NCI-H1436 (cell line): ENCODE measurements at regions not wholly inside any gene's neighbourhood (a gene's known extent, or its start where the extent isn't known, plus 50 kb on each side); places are given as distances from the start of the nearest gene placed in this dataset.
"Not testable (repeated sequence)": the region's sequence is repeated elsewhere in the genome, so short reads cannot be mapped to it uniquely, and the experiment has no call there.

ENCODE experiments used
- DNase-seq: peaks from one replicate; lab custom pipeline; 2025; lab: John Stamatoyannopoulos, UW

DNA sequence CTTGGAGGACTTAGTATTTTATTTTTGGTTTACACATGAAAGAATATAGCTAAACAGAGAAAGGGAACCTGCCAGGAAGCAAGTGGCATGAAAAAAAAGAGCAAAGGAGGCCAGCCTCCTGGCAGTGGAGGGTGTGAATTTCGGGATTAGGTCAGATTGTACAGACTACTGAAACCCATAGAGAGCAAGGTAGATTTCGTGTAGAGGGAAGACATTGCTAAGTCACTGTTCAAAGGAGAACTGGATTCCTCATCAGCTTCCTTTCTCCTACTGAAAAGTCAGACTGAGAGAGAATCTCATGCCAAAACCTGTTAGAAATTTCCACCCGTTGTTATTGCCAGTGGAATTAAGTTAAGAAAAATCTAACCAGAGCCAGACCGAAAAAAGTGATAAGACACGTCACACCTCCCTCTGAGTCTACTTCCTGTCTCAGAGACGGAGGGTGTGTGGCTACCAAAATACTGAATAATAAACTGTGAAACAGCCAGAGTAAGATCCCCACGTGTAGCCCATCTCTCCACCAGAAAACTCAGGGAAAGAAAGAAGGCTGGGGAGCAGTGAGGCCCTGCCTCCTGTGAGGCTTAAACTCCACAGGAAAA is 118.8 kb downstream of the SKIDA1 start:
- DNase-seq = no peak

- DNase-seq = no peak
Measured at GRCh38 chr10:21405981-21406380, 119.5 kb downstream of the SKIDA1 start.

GRCh38 chr10:21403256-21404015 is 122.0 kb downstream of the SKIDA1 start:
- DNase-seq = no peak

DNA sequence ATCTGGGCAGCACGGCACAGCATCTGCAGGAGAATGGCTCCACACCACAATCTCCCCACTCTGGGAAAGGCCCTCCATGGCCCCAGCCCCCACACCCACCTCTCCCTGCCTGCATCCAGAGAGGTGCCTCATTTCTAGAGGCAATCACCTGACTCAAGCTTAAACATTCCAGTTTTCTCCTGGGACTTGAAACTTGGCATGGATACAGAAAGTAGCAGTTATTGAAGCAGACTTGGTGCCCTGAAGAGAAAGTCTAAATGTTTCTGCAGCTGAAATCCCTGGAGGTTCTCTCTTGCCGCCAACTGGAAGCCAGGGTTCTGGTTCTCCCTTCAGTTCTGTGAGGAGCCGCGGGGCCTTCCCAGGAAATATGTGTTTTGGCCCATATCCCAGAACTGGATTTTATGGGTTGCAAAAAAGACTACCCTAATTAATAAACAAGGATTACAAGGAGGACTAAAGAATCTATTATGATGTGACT is 122.8 kb downstream of the SKIDA1 start:
- peak; percentile 28 for DNase-seq

GRCh38 chr10:21401196-21401595 is 124.3 kb downstream of the SKIDA1 start:
- no peak for DNase-seq

GRCh38 chr10:21399392-21400035 is 126.0 kb downstream of the SKIDA1 start:
- DNase-seq = no peak

GRCh38 chr10:21398563-21399231 is 126.8 kb downstream of the SKIDA1 start:
- no peak for DNase-seq

DNA sequence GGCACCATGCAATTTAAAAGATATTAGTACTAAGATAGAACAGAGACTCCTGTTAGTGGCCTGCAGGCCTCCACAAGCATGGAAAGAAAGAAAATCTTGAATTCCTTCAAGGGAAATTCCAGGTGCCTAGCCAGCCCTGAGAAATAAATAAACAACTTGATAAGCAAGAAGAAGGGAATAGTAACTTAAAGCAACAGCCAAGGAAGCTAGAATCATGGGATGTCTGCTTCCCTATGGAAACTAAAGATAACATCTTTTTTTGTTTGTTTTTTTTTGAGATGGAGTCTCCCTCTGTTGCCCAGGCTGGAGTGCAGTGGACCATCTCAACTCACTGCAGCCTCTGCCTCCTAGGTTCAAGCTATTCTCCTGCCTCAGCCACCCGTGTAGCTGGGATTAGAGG is 128.6 kb downstream of the SKIDA1 start:
- no peak for DNase-seq

DNA sequence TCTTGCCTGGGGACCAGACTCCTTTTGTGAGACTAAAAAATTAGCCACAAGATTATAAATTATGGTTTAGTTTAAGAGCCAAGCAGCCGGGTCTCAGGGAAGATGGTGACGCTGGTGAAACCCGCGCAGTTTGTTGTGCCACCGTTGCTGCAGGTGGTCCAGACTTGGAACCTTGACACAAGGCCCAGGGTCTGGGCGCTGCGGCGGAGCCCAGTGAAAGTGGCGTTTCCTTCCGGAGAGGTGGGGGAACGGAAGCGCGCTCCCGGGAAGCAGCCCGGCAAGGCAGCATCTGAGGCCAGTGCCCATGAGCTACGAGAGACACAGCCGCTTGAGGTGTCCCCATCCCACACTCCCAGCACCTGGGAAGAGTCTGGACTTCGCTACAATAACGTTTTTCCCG is 131.6 kb downstream of the SKIDA1 start:
- DNase-seq = no peak

DNA sequence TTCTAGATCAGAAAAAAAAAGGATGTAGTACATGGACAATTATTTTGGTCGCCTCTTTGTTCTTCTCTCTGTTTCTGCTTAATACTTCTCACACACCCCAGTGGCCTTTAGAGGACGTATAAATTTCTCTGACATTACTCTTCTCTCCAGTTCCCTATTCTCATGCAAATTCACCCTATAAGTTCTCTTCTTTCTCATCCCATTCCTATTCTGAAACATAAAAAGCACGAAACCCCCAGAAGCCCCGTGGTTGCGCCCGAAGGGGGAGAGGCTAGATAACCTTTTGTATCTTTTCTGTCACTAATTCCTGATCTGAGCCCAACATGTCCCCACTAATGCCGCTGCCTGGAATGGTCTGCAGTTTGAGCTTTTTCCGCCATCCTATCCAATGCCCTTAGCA is 136.9 kb downstream of the SKIDA1 start:
- DNase-seq = no peak

- DNase-seq = no peak
Measured at GRCh38 chr10:21387868-21388267, 137.6 kb downstream of the SKIDA1 start.

GRCh38 chr10:21385996-21386585 is 139.4 kb downstream of the SKIDA1 start:
- DNase-seq = no peak

DNA sequence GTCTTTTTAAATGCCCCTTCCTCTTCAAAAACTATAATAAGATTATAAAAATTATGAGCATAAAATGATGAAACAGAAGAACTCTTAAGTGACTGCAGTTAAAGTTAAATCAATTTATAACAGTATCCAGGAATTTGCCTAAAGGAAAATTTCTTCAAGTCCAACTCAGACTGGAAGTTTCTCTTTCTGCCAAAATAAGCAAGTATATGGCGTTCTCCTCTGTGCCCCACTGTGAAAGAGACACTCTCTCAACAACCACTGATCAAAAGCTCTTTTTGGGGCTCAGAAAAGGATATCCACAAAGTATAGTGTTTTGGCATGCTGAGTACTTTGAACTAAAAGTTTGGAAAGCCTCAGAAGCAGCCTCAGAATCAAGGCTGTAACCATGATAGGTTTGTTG is 139.9 kb downstream of the SKIDA1 start:
- no peak for DNase-seq

DNA sequence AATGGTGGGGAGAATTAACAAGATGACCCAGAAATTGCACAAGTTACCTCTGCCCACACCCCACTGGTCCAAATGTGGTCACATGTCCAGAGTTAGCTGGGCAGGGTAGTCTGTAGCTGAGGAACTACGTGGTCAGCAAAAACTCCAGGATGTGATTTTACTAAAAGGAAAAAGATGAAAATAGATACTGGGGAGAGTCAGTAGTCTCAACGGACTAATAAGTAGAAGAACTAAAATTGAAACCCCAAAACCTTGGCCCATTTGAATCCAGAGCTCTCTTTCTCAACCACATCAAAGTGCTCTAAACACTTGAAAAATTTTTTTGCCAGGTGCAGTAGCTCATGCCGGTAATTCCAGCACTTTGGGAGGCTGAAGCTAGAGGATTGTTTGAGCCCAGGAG is 146.3 kb downstream of the SKIDA1 start:
- DNase-seq = no peak

GRCh38 chr10:21375274-21375673 is 150.2 kb downstream of the SKIDA1 start:
- DNase-seq = not testable (repeated sequence)

- DNase-seq = not testable (repeated sequence)
Measured at GRCh38 chr10:21373881-21374280, 151.6 kb downstream of the SKIDA1 start.

DNA sequence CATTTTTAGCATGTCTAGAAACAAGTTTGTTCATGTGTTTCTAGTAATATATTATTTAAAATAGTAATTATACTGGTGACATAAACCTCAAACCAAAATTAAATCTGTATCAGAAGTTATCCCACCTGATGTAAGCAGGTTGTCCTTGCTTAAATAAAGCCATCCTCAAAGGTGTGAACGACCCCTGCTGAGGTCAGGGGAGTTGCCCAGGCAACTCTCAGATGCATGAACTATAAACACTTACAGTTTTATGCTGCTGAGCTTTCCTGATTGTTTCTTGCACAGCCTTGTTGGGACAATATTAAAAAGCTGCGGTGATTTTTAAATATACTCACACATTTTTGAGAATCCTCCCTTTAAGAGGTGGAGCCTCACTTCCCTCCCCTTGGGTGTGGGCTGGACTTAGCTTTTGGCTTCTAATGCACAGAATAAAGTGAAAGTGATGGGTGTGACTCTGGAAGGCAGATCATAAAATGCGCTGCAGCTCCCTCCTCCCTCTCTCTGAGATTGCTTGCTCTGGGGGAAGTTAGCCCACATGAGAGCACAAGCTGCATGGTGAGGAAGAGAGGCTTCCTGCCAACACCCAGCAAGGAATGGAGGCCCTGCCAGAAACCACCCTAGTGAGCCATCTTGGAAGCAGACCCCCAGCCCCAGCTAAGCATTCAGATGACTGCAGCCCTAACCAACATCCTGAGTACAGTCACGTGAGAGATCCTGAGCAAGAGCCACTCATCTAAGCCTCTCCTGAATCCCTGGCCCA is 152.7 kb downstream of the SKIDA1 start:
- DNase-seq = peak; percentile 56

DNA sequence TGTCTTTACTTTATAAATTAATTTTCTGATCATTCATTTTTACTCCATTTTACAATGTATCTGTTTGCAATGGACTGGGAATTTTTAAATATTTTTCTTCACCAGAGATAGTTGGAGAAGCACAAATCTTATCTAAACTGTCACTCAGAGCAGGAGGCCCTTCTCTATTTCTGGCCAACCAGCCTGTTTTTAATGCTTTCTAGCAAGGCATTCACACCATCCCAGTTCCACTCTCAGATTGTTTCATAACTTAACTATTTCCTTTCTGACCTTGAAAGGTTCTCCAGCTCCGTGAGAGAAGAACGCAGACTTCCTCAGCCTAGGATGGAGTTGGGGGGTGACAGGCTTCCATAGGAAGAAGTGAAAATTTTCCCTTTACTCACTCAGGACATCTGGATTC is 155.8 kb downstream of the SKIDA1 start:
- no peak for DNase-seq

- no peak for DNase-seq
Measured at GRCh38 chr10:21368728-21369425, 156.6 kb downstream of the SKIDA1 start.

- DNase-seq = no peak
Measured at GRCh38 chr10:21368022-21368582, 157.4 kb downstream of the SKIDA1 start.
